ENCODE measurements at regions not wholly inside any gene's neighbourhood (a gene's known extent, or its start where the extent isn't known, plus 50 kb on each side); places are given as distances from the start of the nearest gene placed in this dataset.
"Not testable (repeated sequence)": the region's sequence is repeated elsewhere in the genome, so short reads cannot be mapped to it uniquely, and the experiment has no call there.

DNA sequence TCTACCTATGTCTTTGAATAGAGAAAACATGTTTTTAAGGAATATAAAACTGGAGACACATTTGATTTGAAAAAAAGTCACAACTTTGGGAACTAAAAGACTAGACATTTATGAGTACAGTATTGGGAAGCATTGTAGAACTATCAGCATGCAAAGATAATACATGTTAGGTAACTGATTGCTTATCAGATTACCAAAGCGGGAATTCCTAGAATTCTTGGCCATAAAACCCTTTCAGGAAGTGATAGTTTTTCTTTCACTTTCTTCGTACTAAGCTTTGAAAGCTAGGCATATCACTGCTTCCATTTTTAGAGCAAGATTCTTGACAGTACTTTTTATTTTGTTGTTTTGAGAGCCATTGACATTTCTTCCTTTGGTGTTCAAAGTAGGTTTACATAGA lies 646.6 kb upstream of the PITX2 start:
- no peaks in the 10 kb centered on the region for H3K36me3 ChIP-seq (ENCODE audit: insufficient read depth, low read length)
- H3K27me3 ChIP-seq (ENCODE audit: insufficient read depth, low read length), result peaks cover 4% of the 10 kb centered on the region
- H3K4me3 ChIP-seq (ENCODE audit: low read length), result no peak overlapping the region
- H3K4me1 ChIP-seq (ENCODE audit: insufficient read depth, low read length), result no peaks in the 10 kb centered on the region
- no peak overlapping the region for H2AFZ ChIP-seq (ENCODE audit: low read depth, low read length)
- H3K9me3 ChIP-seq (ENCODE audit: low read length), result no peaks in the 10 kb centered on the region

DNA sequence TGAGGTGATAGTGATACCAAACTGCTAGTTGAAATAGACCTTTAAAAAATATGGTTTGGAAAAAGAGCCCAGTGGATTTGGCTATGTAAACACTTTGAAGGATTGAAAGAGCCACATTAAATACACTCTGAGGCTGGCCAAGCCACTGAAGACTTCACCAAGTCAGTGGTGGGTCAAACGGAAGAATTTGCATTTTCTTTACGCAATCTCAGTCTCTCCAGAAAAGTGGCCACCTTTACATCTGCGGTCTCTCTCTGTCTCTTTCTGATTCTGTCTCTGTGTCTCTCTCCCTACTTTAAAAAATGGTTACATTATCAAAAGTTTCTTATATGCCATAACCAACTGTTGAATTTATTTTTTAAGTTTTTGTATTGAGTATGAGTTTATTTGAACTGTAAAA lies 651.2 kb upstream of the PITX2 start:
- no peaks in the 10 kb centered on the region for H3K27me3 ChIP-seq (ENCODE audit: insufficient read depth, low read length)
- H3K4me1 ChIP-seq (ENCODE audit: insufficient read depth, low read length), result no peaks in the 10 kb centered on the region
- H3K36me3 ChIP-seq (ENCODE audit: insufficient read depth, low read length), result no peaks in the 10 kb centered on the region
- no peaks in the 10 kb centered on the region for H3K9me3 ChIP-seq (ENCODE audit: low read length)
- H3K4me3 ChIP-seq (ENCODE audit: low read length), result no peak overlapping the region
- H2AFZ ChIP-seq (ENCODE audit: low read depth, low read length), result no peak overlapping the region

DNA sequence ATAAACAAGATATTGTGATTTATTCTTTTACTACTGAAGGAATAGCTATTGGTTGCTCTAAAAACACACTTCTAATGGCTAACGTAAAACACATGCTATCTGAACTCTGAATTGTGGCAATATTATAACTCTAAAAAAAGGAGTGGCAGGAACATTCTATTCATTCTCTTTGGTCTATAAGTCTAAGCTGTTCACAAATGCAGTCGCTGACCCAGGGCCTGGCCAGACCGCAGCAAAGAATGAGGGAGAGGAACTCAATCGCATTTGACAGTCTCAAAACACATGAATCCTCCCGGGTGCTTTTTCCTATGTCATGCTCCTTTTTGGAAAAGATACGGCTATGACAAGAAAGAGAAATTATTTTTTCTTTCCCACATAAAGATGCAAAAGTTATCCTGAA lies 651.6 kb upstream of the PITX2 start:
- Histone ChIP-seq H3K9me3 (ENCODE audit: low read length) (no peaks in the 10 kb centered on the region), H3K36me3 (ENCODE audit: insufficient read depth, low read length) (no peaks in the 10 kb centered on the region), H3K27me3 (ENCODE audit: insufficient read depth, low read length) (no peaks in the 10 kb centered on the region), H2AFZ (ENCODE audit: low read depth, low read length) (no peak overlapping the region), H3K4me1 (ENCODE audit: insufficient read depth, low read length) (no peaks in the 10 kb centered on the region), H3K4me3 (ENCODE audit: low read length) (no peak overlapping the region)

DNA sequence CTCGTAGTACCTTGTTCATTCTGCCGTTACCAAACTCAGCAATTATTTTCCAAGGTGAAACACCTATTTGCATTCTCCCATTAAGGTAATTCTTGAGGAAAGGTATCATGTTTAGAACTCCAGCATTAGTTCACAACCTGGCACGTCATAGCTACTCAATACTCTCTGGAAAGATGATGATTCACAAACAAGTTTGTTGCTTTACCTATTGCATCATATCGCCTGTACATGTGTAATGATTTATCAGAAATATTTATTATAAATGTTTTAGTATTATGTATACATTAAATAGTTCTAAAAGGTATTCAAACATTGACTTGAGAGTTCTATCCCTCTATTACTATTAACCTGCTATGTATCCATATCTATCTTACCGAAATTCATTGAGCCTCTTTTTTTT lies 658.3 kb upstream of the PITX2 start:
- Histone ChIP-seq H3K4me3 (ENCODE audit: low read length) (no peak overlapping the region), H3K4me1 (ENCODE audit: insufficient read depth, low read length) (no peaks in the 10 kb centered on the region), H3K36me3 (ENCODE audit: insufficient read depth, low read length) (no peaks in the 10 kb centered on the region), H2AFZ (ENCODE audit: low read depth, low read length) (no peak overlapping the region), H3K9me3 (ENCODE audit: low read length) (no peaks in the 10 kb centered on the region), H3K27me3 (ENCODE audit: insufficient read depth, low read length) (peaks cover 2% of the 10 kb centered on the region)

DNA sequence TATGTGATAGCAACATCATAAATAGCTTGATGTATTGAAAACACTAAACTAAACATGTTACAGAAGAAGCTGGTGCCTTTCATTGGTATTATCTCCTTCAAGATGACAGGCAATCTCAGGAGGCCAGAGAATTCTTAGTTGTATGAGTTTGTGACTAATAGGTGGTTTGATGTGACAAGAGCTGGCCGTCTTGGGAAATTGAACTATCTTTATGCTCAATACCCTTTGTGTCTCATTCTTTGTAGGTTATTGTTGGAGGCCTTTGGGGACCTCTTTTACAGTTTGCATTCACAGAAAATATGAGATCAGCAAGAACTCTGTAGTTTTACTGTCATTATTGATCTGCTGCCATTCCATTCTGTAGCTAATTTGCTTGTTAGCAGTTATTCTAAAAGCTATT lies 659.2 kb upstream of the PITX2 start:
- no peak overlapping the region for H2AFZ ChIP-seq (ENCODE audit: low read depth, low read length)
- H3K9me3 ChIP-seq (ENCODE audit: low read length), result no peaks in the 10 kb centered on the region
- no peaks in the 10 kb centered on the region for H3K4me1 ChIP-seq (ENCODE audit: insufficient read depth, low read length)
- H3K4me3 ChIP-seq (ENCODE audit: low read length), result no peak overlapping the region
- H3K36me3 ChIP-seq (ENCODE audit: insufficient read depth, low read length), result no peaks in the 10 kb centered on the region
- peaks cover 2% of the 10 kb centered on the region for H3K27me3 ChIP-seq (ENCODE audit: insufficient read depth, low read length)

DNA sequence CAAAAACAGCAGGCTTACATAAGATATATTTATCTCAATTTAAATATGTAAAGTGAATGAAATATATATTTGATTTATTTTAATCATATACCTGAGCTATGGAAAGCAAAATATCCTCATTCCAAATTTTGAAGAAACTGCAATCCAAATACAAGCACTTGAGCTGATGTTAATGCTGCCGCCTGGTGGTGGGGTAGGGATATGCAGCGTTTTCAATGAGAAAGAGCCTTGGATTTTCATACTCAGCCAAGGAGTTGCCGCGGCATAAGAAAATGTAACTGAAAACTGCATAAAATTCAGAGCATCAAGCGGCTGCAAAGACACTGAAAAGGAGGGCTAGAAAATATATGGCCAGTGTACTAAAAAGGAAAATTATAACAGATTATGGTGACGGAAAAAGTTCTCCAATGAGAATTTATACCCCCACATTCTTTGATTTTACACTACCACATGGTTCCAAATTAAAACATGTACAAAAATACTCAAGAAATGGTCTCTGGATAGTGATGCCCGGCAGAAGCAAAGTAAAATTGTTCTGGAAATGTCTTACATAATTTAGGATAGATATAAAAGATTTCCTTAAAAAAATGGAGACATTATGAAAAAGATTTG lies 660.3 kb upstream of the PITX2 start:
- Histone ChIP-seq H3K36me3 (ENCODE audit: insufficient read depth, low read length) (no peaks in the 10 kb centered on the region), H3K27me3 (ENCODE audit: insufficient read depth, low read length) (peaks cover 2% of the 10 kb centered on the region), H3K4me1 (ENCODE audit: insufficient read depth, low read length) (no peaks in the 10 kb centered on the region), H2AFZ (ENCODE audit: low read depth, low read length) (no peak overlapping the region), H3K9me3 (ENCODE audit: low read length) (no peaks in the 10 kb centered on the region), H3K4me3 (ENCODE audit: low read length) (no peak overlapping the region)

DNA sequence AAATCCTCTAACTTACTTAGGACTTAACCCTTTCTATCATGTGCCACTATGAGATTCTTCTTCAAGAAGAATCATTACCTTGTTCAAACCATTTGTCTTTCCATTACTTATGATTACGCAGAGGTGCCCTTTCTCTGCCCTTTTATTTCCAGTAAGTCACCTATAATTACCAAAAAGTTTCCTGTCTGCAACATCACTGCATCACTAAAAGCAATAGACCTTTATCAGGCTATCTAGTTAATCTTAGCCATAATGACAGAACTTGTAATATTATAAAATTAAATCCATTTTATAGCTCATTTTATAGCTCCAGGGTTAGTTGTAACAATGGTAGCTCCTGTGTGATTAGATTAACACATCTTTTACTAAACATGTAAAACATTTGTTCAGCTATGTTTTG lies 673.6 kb upstream of the PITX2 start:
- Histone ChIP-seq H3K36me3 (ENCODE audit: insufficient read depth, low read length) (no peaks in the 10 kb centered on the region), H3K27me3 (ENCODE audit: insufficient read depth, low read length) (no peaks in the 10 kb centered on the region), H2AFZ (ENCODE audit: low read depth, low read length) (no peak overlapping the region), H3K4me3 (ENCODE audit: low read length) (no peak overlapping the region), H3K4me1 (ENCODE audit: insufficient read depth, low read length) (no peaks in the 10 kb centered on the region), H3K9me3 (ENCODE audit: low read length) (no peaks in the 10 kb centered on the region)

DNA sequence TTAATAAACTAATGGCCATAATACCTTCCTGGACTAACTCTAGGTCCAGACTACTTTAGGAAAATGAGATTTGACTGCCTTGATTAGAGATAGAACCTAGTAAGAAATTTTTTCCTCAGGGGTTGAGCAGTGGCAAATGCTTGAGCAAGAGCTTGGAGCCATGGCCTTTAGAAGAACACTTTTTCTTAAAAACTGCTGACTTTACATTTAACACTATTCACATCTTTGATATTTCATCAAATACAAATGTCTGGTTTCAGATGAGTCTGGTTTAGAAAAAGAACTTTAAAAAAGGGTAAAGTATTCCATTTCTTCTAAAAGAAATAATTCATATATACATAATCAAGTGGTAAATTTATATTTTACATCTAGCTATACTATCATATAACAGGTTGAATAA lies 680.9 kb upstream of the PITX2 start:
- H3K4me1 ChIP-seq (ENCODE audit: insufficient read depth, low read length), result no peaks in the 10 kb centered on the region
- H3K36me3 ChIP-seq (ENCODE audit: insufficient read depth, low read length), result no peaks in the 10 kb centered on the region
- no peak overlapping the region for H3K4me3 ChIP-seq (ENCODE audit: low read length)
- H3K9me3 ChIP-seq (ENCODE audit: low read length), result no peaks in the 10 kb centered on the region
- no peaks in the 10 kb centered on the region for H3K27me3 ChIP-seq (ENCODE audit: insufficient read depth, low read length)
- no peak overlapping the region for H2AFZ ChIP-seq (ENCODE audit: low read depth, low read length)

DNA sequence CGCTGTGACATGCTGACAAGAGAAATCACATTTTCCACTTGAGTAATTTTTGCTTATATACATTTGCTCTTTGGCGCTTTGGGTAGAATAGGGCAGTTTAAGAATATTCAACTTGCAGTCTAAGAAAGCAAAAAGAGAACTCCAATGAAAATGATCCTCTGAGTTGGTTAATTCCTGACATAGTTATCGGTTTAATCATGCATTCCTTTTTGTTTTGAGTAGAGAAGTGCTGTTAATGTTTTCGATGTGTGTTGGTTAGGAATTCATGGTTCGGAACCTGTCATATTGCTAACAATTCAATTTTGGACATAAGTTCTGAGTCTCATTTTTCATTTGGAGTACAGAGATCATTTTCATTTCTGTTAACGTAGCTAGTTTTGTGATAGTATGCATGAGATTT lies 700.6 kb upstream of the PITX2 start:
- Histone ChIP-seq H3K27me3 (ENCODE audit: insufficient read depth, low read length) (no peaks in the 10 kb centered on the region), H3K4me1 (ENCODE audit: insufficient read depth, low read length) (no peaks in the 10 kb centered on the region), H3K9me3 (ENCODE audit: low read length) (no peaks in the 10 kb centered on the region), H2AFZ (ENCODE audit: low read depth, low read length) (no peak overlapping the region), H3K4me3 (ENCODE audit: low read length) (no peak overlapping the region), H3K36me3 (ENCODE audit: insufficient read depth, low read length) (no peaks in the 10 kb centered on the region)

DNA sequence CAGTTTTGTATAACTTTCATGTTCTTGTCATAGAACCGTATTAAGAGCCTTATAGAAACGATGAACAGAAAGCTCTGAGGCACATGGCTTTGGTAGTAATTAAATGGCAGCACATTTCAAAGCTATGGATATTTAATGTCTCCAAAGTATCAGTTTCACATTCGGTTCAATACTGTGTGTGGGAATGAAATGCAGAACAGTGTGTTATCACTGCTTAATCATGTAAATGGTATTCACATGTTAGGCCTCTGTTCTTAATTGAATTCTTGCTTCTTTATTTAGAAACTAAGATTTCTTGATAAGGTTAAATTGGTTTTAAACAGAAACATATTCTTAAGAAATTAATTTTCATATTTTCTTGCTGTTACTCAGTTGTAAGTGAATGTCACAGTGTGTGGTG lies 701.0 kb upstream of the PITX2 start:
- H3K4me3 ChIP-seq (ENCODE audit: low read length), result no peak overlapping the region
- no peaks in the 10 kb centered on the region for H3K27me3 ChIP-seq (ENCODE audit: insufficient read depth, low read length)
- no peaks in the 10 kb centered on the region for H3K36me3 ChIP-seq (ENCODE audit: insufficient read depth, low read length)
- H3K9me3 ChIP-seq (ENCODE audit: low read length), result no peaks in the 10 kb centered on the region
- no peaks in the 10 kb centered on the region for H3K4me1 ChIP-seq (ENCODE audit: insufficient read depth, low read length)
- H2AFZ ChIP-seq (ENCODE audit: low read depth, low read length), result no peak overlapping the region

DNA sequence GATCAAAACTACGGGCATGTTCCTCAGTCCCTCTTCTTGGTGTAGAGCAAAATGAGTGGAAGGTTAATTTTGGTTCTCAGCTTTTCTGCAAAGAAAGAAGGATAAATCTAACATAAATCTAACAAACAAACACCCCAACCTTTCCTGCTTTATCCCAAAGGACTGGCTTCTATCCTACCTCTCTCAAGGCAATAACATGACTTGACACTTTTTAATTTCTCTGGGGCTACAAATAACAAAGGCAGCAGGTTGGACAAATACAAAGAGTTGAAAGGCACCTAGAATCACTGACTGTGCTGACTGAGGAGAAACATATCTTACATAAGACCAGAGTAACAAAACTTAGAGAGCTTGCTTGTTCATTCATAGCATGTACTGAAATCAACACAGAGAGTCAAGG lies 703.6 kb upstream of the PITX2 start:
- Histone ChIP-seq H3K27me3 (ENCODE audit: insufficient read depth, low read length) (no peaks in the 10 kb centered on the region), H3K36me3 (ENCODE audit: insufficient read depth, low read length) (no peaks in the 10 kb centered on the region), H3K4me3 (ENCODE audit: low read length) (no peak overlapping the region), H2AFZ (ENCODE audit: low read depth, low read length) (no peak overlapping the region), H3K4me1 (ENCODE audit: insufficient read depth, low read length) (no peaks in the 10 kb centered on the region), H3K9me3 (ENCODE audit: low read length) (no peaks in the 10 kb centered on the region)

DNA sequence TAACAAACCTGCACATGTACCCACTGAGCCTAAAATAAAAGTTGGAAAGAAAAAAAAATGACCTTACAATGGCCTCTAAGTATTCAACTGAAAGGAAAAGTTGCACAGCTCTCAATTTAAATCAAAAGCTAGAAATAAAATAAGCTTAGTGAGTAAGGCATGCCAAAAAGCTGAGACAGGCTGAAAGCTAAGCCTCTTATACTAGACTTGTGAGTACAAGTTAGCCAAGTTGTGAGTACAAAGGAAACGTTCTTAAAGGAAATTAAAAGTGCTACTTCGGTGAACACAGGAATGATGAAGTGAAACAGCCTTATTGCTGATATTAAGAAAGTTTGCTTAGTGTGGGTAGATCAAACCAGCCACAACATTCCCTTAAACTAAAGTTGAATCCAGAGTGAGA lies 707.9 kb upstream of the PITX2 start:
- Histone ChIP-seq H3K4me3 (ENCODE audit: low read length) (no peak overlapping the region), H3K9me3 (ENCODE audit: low read length) (no peaks in the 10 kb centered on the region), H2AFZ (ENCODE audit: low read depth, low read length) (no peak overlapping the region), H3K27me3 (ENCODE audit: insufficient read depth, low read length) (no peaks in the 10 kb centered on the region), H3K4me1 (ENCODE audit: insufficient read depth, low read length) (no peaks in the 10 kb centered on the region), H3K36me3 (ENCODE audit: insufficient read depth, low read length) (no peaks in the 10 kb centered on the region)

DNA sequence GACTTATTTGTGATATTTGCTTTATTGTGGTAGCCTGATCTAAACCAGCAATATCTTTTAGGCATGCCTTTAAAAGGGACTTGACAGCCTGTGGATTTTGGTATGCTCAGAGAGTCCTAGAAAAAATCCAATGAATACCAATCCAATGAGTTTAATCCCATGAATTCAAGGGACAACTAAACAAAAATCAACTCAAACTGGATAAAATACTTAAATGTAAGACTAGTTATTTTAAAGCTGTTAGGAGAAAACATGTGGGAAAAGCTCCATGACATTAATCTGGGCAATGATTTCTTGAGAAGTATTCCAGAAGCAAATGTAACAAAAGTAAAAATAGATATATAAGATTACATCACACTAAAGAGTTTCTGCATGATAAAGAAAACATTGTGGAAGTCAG lies 711.5 kb upstream of the PITX2 start:
- no peaks in the 10 kb centered on the region for H3K27me3 ChIP-seq (ENCODE audit: insufficient read depth, low read length)
- no peaks in the 10 kb centered on the region for H3K36me3 ChIP-seq (ENCODE audit: insufficient read depth, low read length)
- no peaks in the 10 kb centered on the region for H3K9me3 ChIP-seq (ENCODE audit: low read length)
- no peaks in the 10 kb centered on the region for H3K4me1 ChIP-seq (ENCODE audit: insufficient read depth, low read length)
- H3K4me3 ChIP-seq (ENCODE audit: low read length), result no peak overlapping the region
- no peak overlapping the region for H2AFZ ChIP-seq (ENCODE audit: low read depth, low read length)

DNA sequence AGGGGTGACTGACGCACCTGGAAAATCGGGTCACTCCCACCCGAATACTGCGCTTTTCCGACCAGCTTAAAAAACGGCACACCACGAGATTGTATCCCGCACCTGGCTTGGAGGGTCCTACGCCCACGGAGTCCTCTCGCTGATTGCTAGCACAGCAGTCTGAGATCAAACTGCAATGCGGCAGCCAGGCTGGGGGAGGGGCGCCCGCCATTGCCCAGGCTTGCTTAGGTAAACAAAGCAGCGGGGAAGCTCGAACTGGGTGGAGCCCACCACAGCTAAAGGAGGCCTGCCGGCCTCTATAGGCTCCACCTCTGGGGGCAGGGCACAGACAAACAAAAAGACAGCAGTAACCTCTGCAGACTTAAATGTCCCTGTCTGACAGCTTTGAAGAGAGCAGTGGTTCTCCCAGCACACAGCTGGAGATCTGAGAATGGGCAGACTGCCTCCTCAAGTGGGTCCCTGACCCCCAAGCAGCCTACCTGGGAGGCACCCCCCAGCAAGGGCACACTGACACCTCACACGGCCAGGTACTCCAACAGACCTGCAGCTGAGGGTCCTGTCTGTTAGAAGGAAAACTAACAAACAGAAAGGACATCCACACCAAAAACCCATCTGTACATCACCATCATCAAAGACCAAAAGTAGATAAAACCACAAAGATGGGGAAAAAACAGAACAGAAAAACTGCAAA lies 714.5 kb upstream of the PITX2 start:
- not testable (repeated sequence) for H3K4me1 ChIP-seq (ENCODE audit: insufficient read depth, low read length); H3K36me3 ChIP-seq (ENCODE audit: insufficient read depth, low read length); H3K9me3 ChIP-seq (ENCODE audit: low read length); H3K4me3 ChIP-seq (ENCODE audit: low read length); H3K27me3 ChIP-seq (ENCODE audit: insufficient read depth, low read length); H2AFZ ChIP-seq (ENCODE audit: low read depth, low read length)
